ENCODE measurements at regions not wholly inside any gene's neighbourhood (a gene's known extent, or its start where the extent isn't known, plus 50 kb on each side); places are given as distances from the start of the nearest gene placed in this dataset.

- no peak overlapping the region for H2AFZ ChIP-seq (ENCODE audit: low read length)
Observed at GRCh38 chr1:5765483-5765882, 226.7 kb downstream of the NPHP4 start.

GRCh38 chr1:5764959-5765358 lies 227.3 kb downstream of the NPHP4 start:
- no peak overlapping the region for H3K27ac ChIP-seq (ENCODE audit: insufficient read depth, low read length)
- H2AFZ ChIP-seq (ENCODE audit: low read length), result no peak overlapping the region
- no peak for TF ChIP-seq EZH2 (IDR thresholded peaks at IDR 0.05; ENCODE audit: low read length, missing control alignments)
- TF ChIP-seq CTCF (conservative IDR thresholded peaks at IDR 0.05 in 1 of 2, IDR thresholded peaks at IDR 0.05 in 1 of 2; ENCODE audit: low read depth in 1 of 2, low read length in 2 of 2), result no peak
- no peaks in the 10 kb centered on the region for H4K20me1 ChIP-seq (ENCODE audit: control insufficient read depth, extremely low read depth, insufficient read depth, low read length)
- no peaks in the 10 kb centered on the region for H3K27me3 ChIP-seq (ENCODE audit: control insufficient read depth, insufficient read depth, low read length)
- no peak for DNase-seq (ENCODE audit: low read depth in 2 of 2)
- no peaks in the 10 kb centered on the region for H3K36me3 ChIP-seq (ENCODE audit: control insufficient read depth, insufficient read depth, low read length)
- no peaks in the 10 kb centered on the region for H3K9me3 ChIP-seq (ENCODE audit: control insufficient read depth, insufficient read depth, low read depth, low read length)
- no peak overlapping the region for H3K4me3 ChIP-seq (replicated peaks in 1 of 4; ENCODE audit: control extremely low read depth in 1 of 4, insufficient read depth in 1 of 4, low read depth in 3 of 4, low read length in 4 of 4)
- no peaks in the 10 kb centered on the region for H3K4me1 ChIP-seq (ENCODE audit: control insufficient read depth, extremely low read depth, insufficient read depth, low read length)
- no peak overlapping the region for H3K9ac ChIP-seq (ENCODE audit: insufficient read depth, low read length)
- no peak overlapping the region for H3K4me2 ChIP-seq (ENCODE audit: extremely low read depth, insufficient read depth, low read length)
- no peaks in the 10 kb centered on the region for H3K79me2 ChIP-seq (ENCODE audit: control insufficient read depth, insufficient read depth, low read length)

More at GRCh38 chr1:5765483-5765882, 226.7 kb downstream of the NPHP4 start:
- no peaks in the 10 kb centered on the region for H3K36me3 ChIP-seq (ENCODE audit: control insufficient read depth, insufficient read depth, low read length)
- no peaks in the 10 kb centered on the region for H3K9me3 ChIP-seq (ENCODE audit: control insufficient read depth, insufficient read depth, low read depth, low read length)
- no peaks in the 10 kb centered on the region for H3K27me3 ChIP-seq (ENCODE audit: control insufficient read depth, insufficient read depth, low read length)
- no peak for TF ChIP-seq EZH2 (IDR thresholded peaks at IDR 0.05; ENCODE audit: low read length, missing control alignments)
- TF ChIP-seq CTCF (conservative IDR thresholded peaks at IDR 0.05 in 1 of 2, IDR thresholded peaks at IDR 0.05 in 1 of 2; ENCODE audit: low read depth in 1 of 2, low read length in 2 of 2), result no peak
- no peak overlapping the region for H3K9ac ChIP-seq (ENCODE audit: insufficient read depth, low read length)
- no peak for DNase-seq (ENCODE audit: low read depth in 2 of 2)
- no peaks in the 10 kb centered on the region for H3K79me2 ChIP-seq (ENCODE audit: control insufficient read depth, insufficient read depth, low read length)
- no peak overlapping the region for H3K4me2 ChIP-seq (ENCODE audit: extremely low read depth, insufficient read depth, low read length)
- no peak overlapping the region for H3K4me3 ChIP-seq (replicated peaks in 1 of 4; ENCODE audit: control extremely low read depth in 1 of 4, insufficient read depth in 1 of 4, low read depth in 3 of 4, low read length in 4 of 4)
- H3K4me1 ChIP-seq (ENCODE audit: control insufficient read depth, extremely low read depth, insufficient read depth, low read length), result no peaks in the 10 kb centered on the region
- no peak overlapping the region for H3K27ac ChIP-seq (ENCODE audit: insufficient read depth, low read length)
- no peaks in the 10 kb centered on the region for H4K20me1 ChIP-seq (ENCODE audit: control insufficient read depth, extremely low read depth, insufficient read depth, low read length)

GRCh38 chr1:5764464-5764863 lies 227.8 kb downstream of the NPHP4 start:
- H3K27me3 ChIP-seq (ENCODE audit: control insufficient read depth, insufficient read depth, low read length), result no peaks in the 10 kb centered on the region
- no peak overlapping the region for H3K9ac ChIP-seq (ENCODE audit: insufficient read depth, low read length)
- no peaks in the 10 kb centered on the region for H3K79me2 ChIP-seq (ENCODE audit: control insufficient read depth, insufficient read depth, low read length)
- no peaks in the 10 kb centered on the region for H4K20me1 ChIP-seq (ENCODE audit: control insufficient read depth, extremely low read depth, insufficient read depth, low read length)
- no peaks in the 10 kb centered on the region for H3K9me3 ChIP-seq (ENCODE audit: control insufficient read depth, insufficient read depth, low read depth, low read length)
- H3K4me1 ChIP-seq (ENCODE audit: control insufficient read depth, extremely low read depth, insufficient read depth, low read length), result no peaks in the 10 kb centered on the region
- no peak overlapping the region for H3K27ac ChIP-seq (ENCODE audit: insufficient read depth, low read length)
- TF ChIP-seq EZH2 (IDR thresholded peaks at IDR 0.05; ENCODE audit: low read length, missing control alignments) (no peak), CTCF (conservative IDR thresholded peaks at IDR 0.05 in 1 of 2, IDR thresholded peaks at IDR 0.05 in 1 of 2; ENCODE audit: low read depth in 1 of 2, low read length in 2 of 2) (no peak)
- no peak overlapping the region for H3K4me2 ChIP-seq (ENCODE audit: extremely low read depth, insufficient read depth, low read length)
- H3K36me3 ChIP-seq (ENCODE audit: control insufficient read depth, insufficient read depth, low read length), result no peaks in the 10 kb centered on the region
- H2AFZ ChIP-seq (ENCODE audit: low read length), result no peak overlapping the region
- H3K4me3 ChIP-seq (replicated peaks in 1 of 4; ENCODE audit: control extremely low read depth in 1 of 4, insufficient read depth in 1 of 4, low read depth in 3 of 4, low read length in 4 of 4), result no peak overlapping the region
- DNase-seq (ENCODE audit: low read depth in 2 of 2), result no peak

All from fibroblast of lung (primary cell).